Panc1 (cell line): ENCODE measurements at regions not wholly inside any gene's neighbourhood (a gene's known extent, or its start where the extent isn't known, plus 50 kb on each side); places are given as distances from the start of the nearest gene placed in this dataset.

Experiments
- ATAC-seq: fragments of 200-7000 bp; cut with Tn5 transposase; 2 replicates; pipeline ENCODE4 v1.9.1; 2020; ENCODE audit warnings: mild to moderate bottlenecking, moderate library complexity
- BruUV-seq: library from RNA; stranded (reverse); fragments of 400-500 nt; replicated peaks from 2 replicates; lab custom pipeline; 2021; lab: Mats Ljungman, UMichigan
- CTCF ChIA-PET: fragments of 300-600 bp; sonication (Branson Sonifier 250); formaldehyde crosslinking; loops from one replicate; lab custom pipeline; 2022; ENCODE audit warnings: antibody characterized with exemption; lab: Charles Lee
- POLR2A ChIA-PET: fragments of 300-600 bp; sonication (Branson Sonifier 250); formaldehyde crosslinking; loops from one replicate; lab custom pipeline; 2022; ENCODE audit warnings: antibody characterized with exemption; lab: Charles Lee
- DNase-seq: peaks from one replicate; pipeline ENCODE4 v3.0.0-alpha.2; 2010; ENCODE audit warnings: low read depth, low spot score
- H3K27ac ChIP-seq: 2 replicates; pipeline ENCODE4 v1.5.1; 2011; ENCODE audit warnings: mild to moderate bottlenecking, low read length, inconsistent platforms
- H3K27me3 ChIP-seq: fragments of 200-500 bp; sonication (Bioruptor generic); 2 replicates; pipeline ENCODE4 v1.6.0; 2014; ENCODE audit warnings: low read length, inconsistent platforms; ENCODE audit not compliant: control insufficient read depth, insufficient read depth
- H3K36me3 ChIP-seq: fragments of 200-500 bp; sonication (Bioruptor generic); 2 replicates; pipeline ENCODE4 v1.5.1; 2014; ENCODE audit warnings: inconsistent platforms, mild to moderate bottlenecking, low read length, moderate library complexity; ENCODE audit not compliant: control insufficient read depth, insufficient read depth
- H3K4me1 ChIP-seq: 2 replicates; pipeline ENCODE4 v1.5.1; 2011; ENCODE audit warnings: inconsistent platforms, mild to moderate bottlenecking, low read length, moderate library complexity; ENCODE audit not compliant: control insufficient read depth, insufficient read depth
- H3K4me3 ChIP-seq, 2 experiments: 2 replicates each; pipeline ENCODE4 v1.5.1; 2011 to 2012; ENCODE audit warnings: low read depth in 2 of 2, low read length in 2 of 2, mild to moderate bottlenecking in 2 of 2, inconsistent platforms in 1 of 2, moderate library complexity in 1 of 2
- H3K9me3 ChIP-seq: fragments of 200-500 bp; sonication (Bioruptor generic); 2 replicates; pipeline ENCODE4 v1.5.1; 2014; ENCODE audit warnings: low read depth, mild to moderate bottlenecking, inconsistent platforms, low read length, moderate library complexity; ENCODE audit not compliant: control insufficient read depth, insufficient read depth
- POLR2AphosphoS5 ChIP-seq: IDR thresholded peaks from 2 replicates; pipeline ENCODE4 v1.6.1; 2012; ENCODE audit warnings: mild to moderate bottlenecking, low read depth, low read length, moderate library complexity
- SIN3A ChIP-seq: IDR thresholded peaks from 2 replicates; pipeline ENCODE4 v1.6.1; 2012; ENCODE audit warnings: low read depth, mild to moderate bottlenecking, low read length, moderate library complexity, borderline replicate concordance; ENCODE audit not compliant: insufficient read depth
- TCF7L2 ChIP-seq: IDR thresholded peaks from 2 replicates; pipeline ENCODE4 v1.6.1; 2011; ENCODE audit warnings: mild to moderate bottlenecking, low read depth, low read length, inconsistent platforms
- in situ Hi-C: cut with HindIII; loops from 2 replicates; pipeline ENCODE4 v1.10.0; 2016; ENCODE audit warnings: low sequenced_read_pairs, low pct_unique_long_range_greater_than_20kb
- intact Hi-C: fragments of 100-400 bp; cut with micrococcal nuclease; formaldehyde crosslinking; loops from one replicate; pipeline ENCODE4 v1.10.0; 2022; ENCODE audit not compliant: unreplicated experiment
- TF ChIP-seq, protein P1 (sequence below), 2 experiments: IDR thresholded peaks; 2 replicates each; pipeline ENCODE4 v1.6.1; 2011 to 2012; ENCODE audit warnings: low read depth in 2 of 2, control low read depth in 1 of 2, low read length in 1 of 2, mild to moderate bottlenecking in 1 of 2, moderate library complexity in 1 of 2; ENCODE audit not compliant: insufficient read depth in 1 of 2
- TF ChIP-seq, protein P2 (sequence below): fragments of 450-650 bp; IDR thresholded peaks from 2 replicates; pipeline ENCODE4 v1.5.1; 2017; ENCODE audit warnings: mild to moderate bottlenecking

GRCh38 chr3:99473321-99473751 is 165.1 kb upstream of the COL8A1 start:
- Histone ChIP-seq H3K27ac (no peak overlapping the region), H3K9me3 (no peaks in the 10 kb centered on the region), H3K27me3 (no peaks in the 10 kb centered on the region), H3K4me1 (no peaks in the 10 kb centered on the region), H3K4me3 (no peak overlapping the region), H3K36me3 (no peaks in the 10 kb centered on the region)
- ChIA-PET CTCF (no interaction called here), POLR2A (no interaction called here)
- DNase-seq (no peak), ATAC-seq (no peak)
- BruUV-seq: no TSS peak
- in situ Hi-C loops: no loop called here
- intact Hi-C loops: no loop called here
- TF ChIP-seq SIN3A: no peak
- TF ChIP-seq, protein P1, sequence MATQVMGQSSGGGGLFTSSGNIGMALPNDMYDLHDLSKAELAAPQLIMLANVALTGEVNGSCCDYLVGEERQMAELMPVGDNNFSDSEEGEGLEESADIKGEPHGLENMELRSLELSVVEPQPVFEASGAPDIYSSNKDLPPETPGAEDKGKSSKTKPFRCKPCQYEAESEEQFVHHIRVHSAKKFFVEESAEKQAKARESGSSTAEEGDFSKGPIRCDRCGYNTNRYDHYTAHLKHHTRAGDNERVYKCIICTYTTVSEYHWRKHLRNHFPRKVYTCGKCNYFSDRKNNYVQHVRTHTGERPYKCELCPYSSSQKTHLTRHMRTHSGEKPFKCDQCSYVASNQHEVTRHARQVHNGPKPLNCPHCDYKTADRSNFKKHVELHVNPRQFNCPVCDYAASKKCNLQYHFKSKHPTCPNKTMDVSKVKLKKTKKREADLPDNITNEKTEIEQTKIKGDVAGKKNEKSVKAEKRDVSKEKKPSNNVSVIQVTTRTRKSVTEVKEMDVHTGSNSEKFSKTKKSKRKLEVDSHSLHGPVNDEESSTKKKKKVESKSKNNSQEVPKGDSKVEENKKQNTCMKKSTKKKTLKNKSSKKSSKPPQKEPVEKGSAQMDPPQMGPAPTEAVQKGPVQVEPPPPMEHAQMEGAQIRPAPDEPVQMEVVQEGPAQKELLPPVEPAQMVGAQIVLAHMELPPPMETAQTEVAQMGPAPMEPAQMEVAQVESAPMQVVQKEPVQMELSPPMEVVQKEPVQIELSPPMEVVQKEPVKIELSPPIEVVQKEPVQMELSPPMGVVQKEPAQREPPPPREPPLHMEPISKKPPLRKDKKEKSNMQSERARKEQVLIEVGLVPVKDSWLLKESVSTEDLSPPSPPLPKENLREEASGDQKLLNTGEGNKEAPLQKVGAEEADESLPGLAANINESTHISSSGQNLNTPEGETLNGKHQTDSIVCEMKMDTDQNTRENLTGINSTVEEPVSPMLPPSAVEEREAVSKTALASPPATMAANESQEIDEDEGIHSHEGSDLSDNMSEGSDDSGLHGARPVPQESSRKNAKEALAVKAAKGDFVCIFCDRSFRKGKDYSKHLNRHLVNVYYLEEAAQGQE (IDR thresholded peaks at IDR 0.05; ENCODE audit: insufficient read depth in 1 of 2, low read depth in 2 of 2, low read length in 1 of 2): no peak
- TF ChIP-seq TCF7L2: no peak
- TF ChIP-seq POLR2AphosphoS5: no peak
- TF ChIP-seq, protein P2, sequence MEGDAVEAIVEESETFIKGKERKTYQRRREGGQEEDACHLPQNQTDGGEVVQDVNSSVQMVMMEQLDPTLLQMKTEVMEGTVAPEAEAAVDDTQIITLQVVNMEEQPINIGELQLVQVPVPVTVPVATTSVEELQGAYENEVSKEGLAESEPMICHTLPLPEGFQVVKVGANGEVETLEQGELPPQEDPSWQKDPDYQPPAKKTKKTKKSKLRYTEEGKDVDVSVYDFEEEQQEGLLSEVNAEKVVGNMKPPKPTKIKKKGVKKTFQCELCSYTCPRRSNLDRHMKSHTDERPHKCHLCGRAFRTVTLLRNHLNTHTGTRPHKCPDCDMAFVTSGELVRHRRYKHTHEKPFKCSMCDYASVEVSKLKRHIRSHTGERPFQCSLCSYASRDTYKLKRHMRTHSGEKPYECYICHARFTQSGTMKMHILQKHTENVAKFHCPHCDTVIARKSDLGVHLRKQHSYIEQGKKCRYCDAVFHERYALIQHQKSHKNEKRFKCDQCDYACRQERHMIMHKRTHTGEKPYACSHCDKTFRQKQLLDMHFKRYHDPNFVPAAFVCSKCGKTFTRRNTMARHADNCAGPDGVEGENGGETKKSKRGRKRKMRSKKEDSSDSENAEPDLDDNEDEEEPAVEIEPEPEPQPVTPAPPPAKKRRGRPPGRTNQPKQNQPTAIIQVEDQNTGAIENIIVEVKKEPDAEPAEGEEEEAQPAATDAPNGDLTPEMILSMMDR: no peak

DNA sequence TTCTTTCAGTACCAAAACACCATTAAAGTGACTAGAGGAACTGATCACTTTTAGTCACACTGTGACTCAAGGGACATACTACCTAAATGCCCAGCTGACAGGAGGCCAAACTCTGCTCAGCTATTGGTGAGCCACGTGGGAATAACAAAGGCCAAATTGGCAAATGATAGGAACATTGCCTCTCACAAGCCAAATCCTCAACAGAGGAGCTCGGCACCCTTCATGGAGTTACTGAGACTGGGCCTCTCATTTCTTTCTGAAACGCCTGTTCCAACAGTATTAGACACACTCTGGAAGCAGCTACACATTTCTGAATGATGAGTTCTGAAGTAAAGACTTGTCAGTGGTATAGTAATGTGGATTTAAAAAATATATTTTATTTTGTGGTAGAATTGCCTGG is 166.0 kb upstream of the COL8A1 start:
- Histone ChIP-seq H3K27ac (no peak overlapping the region), H3K4me1 (no peaks in the 10 kb centered on the region), H3K4me3 (no peak overlapping the region), H3K27me3 (no peaks in the 10 kb centered on the region), H3K9me3 (no peaks in the 10 kb centered on the region), H3K36me3 (no peaks in the 10 kb centered on the region)
- DNase-seq: no peak
- POLR2A ChIA-PET: no interaction called here
- CTCF ChIA-PET: no interaction called here
- TF ChIP-seq TCF7L2: no peak
- TF ChIP-seq, protein P1 (IDR thresholded peaks at IDR 0.05; ENCODE audit: insufficient read depth in 1 of 2, low read depth in 2 of 2, low read length in 1 of 2): no peak
- intact Hi-C loops (no loop called here), in situ Hi-C loops (no loop called here)
- ATAC-seq: no peak
- no TSS peak for BruUV-seq
